Ammon's horn (tissue), 1 donor: ENCODE measurements at regions not wholly inside any gene's neighbourhood (a gene's known extent, or its start where the extent isn't known, plus 50 kb on each side); places are given as distances from the start of the nearest gene placed in this dataset.

ENCODE experiments used
- DNase-seq: peaks from one replicate; pipeline ENCODE4 v3.0.0-alpha.2; 2016; ENCODE audit warnings: low spot score

- DNase-seq, result no peak
Observed at GRCh38 chr2:66802877-66803276, 368.0 kb downstream of the MEIS1 start.

- DNase-seq, result no peak
Observed at GRCh38 chr2:66803726-66804125, 368.8 kb downstream of the MEIS1 start.

DNA sequence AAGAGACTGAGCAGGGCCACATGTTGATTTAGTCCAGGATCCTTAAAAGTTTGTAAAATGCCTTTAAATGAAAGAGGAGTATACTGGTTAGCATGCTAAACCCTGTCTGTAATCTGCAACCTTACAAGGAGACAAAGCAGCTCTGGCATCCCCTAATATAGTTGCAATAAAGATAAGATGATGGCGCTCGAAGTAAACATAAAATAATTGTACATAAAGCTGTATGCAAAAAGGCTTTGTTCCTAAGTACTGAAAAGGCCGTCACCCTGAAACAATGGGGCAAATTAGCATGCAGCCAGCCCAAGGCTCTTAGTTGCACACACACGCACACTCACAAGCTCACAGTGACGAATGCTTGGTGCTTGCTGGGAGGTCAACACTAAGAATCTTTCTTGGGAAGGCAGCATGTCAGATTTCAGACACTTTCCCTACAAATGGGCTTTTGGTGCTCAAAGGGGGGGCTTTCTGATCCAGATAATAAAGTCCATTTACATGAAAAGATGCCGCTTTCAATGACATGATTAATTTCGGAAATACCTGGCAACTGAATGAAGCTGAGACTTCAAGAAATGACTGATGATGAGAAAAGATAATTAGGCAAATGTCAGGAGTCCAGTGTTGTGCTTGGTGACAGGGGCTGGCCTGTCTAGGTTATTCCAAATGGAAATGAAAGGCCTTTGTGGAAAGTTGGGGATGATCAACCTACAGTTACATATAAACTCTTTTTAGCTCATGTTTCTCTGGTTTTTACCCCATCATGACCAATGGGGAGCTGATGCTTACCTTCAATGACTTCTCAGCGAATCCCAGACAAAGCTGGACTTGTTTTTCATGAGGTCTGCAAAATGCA lies 370.3 kb downstream of the MEIS1 start:
- peak; percentile 34 for DNase-seq

- DNase-seq, result no peak
Observed at GRCh38 chr2:66805968-66806367, 371.0 kb downstream of the MEIS1 start.

DNA sequence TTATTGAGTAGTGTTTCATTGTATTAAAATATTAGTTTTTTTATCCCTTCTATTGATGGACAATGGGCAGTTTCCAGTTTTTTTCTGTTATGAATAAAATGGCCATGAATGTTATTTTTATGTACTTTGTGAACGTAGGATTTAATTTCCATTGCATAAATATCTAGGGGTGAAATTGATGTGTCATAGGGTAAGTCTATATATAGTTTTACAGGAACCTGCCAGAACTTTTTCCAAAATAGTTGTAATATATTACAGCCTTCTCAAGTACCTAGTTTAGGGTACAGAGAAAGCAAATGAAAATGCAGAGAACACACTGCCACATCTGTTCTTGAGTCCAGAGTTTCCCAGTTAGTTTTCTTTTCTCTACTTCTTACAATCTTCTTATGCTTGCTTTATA lies 378.6 kb downstream of the MEIS1 start:
- DNase-seq, result no peak

DNA sequence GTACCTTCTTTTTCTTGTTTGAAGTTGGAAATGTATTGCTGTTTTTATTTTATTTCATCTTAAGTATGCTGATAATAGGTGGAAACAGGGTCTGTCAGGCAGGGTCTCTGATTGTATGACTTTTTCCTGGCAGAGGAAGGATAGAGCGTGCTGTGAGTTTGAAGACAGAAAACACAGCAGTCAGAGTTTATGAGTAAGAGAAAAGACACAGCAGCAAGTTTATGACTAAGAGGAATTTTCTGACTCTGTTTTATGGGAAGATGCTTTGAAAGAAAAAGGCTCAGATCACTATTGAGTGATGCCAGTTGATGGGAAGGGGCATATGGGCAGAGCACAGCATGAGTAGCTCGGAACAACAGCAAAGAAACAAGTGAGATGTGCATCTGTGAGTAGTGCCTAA lies 379.1 kb downstream of the MEIS1 start:
- no peak for DNase-seq

GRCh38 chr2:66814916-66815315 lies 380.0 kb downstream of the MEIS1 start:
- DNase-seq, result no peak

GRCh38 chr2:66815886-66816285 lies 381.0 kb downstream of the MEIS1 start:
- no peak for DNase-seq

DNA sequence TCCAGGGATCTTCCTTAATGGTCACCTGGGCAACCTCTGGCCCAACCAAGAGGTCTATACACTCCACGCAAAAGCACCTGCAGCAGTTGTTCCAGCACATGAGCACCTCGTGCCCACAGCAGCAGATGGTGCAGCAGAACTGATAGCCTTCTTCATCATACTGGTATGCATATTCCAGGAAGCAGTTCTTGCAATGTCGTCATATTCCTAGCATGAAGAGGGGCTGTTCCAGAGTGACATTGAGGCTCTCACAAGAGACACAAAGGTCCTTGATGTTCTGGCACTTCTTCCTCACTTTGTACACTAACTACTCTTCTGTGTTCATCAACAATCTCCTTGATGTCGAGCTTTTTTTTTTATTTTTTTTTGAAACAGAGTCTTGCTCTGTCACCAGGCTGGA lies 386.2 kb downstream of the MEIS1 start:
- DNase-seq, result no peak

DNA sequence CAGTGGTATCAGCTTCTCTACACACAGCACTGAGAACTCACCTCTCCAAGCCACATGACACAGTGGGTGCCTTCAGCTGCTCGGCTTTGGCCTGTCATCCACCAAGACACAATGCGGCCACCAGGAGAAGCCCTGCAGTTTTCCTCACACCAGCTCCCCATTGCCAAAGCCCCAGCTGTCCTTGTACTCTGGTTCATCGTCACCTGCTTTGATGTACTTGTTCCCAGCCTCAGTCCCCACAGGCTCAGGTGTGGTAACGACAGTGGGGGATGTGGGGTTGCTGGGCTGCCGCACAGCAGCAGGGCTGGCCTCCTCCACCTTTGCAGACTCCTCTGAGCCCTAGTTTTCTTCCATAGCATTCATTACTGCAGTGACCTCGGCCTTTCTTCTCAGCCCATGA lies 387.3 kb downstream of the MEIS1 start:
- DNase-seq, result no peak

DNA sequence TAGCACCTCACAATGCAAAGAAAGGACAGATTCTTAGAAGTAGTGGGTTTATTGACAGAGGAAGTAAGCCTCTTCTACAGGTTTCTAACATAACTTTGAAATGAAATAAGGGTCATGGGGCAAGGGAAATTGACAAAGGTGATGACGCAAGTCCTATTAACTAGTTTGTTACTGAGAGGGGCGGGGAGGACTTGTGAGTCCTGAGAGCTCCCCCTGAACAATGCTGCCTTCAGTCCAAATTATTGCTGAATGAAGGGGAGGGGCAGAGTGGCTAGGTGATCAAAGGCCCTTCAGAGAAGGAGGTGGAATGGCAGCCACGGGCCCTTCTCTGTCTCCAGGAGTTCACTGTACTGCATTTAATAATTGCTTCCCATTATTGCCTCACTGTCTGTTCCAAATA lies 390.0 kb downstream of the MEIS1 start:
- DNase-seq, result no peak

GRCh38 chr2:66827851-66828250 lies 392.9 kb downstream of the MEIS1 start:
- DNase-seq, result no peak

DNA sequence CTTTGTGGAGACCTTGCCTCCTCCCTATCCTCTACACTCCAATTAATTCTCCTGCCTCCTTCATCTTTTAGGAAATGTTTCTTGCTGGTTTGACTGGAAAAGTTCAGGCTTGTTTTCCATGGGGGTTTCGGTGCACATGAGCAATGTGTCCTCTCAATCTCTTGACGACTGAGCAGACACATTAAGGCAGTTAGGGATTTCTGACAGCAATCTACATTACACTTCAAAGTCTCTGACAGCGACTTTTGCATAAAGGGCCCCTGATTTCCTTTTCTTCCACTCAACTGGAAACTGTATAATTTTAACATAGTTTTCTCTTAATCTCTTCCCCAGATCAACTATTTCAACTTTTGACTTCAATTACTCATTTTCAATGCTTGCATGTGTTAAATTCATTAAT lies 394.0 kb downstream of the MEIS1 start:
- DNase-seq, result no peak

GRCh38 chr2:66830881-66831280 lies 396.0 kb downstream of the MEIS1 start:
- no peak for DNase-seq

DNA sequence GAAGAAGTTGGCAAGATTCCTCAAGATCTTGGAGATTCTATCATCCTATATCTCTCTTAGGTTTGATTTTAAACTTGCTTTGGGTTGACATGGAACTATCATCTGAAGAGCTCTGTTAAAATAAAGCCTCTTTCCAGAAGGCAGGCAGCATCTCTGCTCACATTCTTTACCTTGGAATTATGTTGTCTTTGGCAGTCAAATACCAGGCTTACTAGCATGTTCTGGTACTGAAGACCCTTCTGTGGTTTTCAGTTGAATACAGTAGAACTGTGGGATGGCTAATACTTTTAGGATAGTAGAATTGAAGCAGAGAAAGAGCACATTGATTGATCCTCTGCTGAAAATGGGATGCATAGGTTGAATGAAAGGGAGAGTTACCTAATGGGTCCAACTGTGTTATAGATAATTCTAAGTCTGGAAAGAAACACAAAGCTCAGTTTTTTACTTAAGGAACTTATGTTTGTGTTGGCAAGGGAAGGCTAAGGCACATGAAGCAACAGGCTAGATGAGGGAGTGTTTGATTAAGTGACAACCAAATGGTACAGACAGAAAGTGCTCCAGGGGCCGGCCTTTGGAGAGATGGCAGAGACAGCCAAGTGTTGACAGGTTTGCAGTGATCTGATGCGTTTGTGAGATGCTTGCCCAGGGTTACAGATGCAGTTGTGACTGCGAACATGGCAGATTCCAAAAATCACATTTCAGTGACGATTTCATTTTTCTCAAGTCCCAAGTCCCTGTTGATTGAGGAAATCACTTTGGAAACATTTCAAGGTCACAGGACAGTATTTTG lies 397.9 kb downstream of the MEIS1 start:
- DNase-seq, result no peak

DNA sequence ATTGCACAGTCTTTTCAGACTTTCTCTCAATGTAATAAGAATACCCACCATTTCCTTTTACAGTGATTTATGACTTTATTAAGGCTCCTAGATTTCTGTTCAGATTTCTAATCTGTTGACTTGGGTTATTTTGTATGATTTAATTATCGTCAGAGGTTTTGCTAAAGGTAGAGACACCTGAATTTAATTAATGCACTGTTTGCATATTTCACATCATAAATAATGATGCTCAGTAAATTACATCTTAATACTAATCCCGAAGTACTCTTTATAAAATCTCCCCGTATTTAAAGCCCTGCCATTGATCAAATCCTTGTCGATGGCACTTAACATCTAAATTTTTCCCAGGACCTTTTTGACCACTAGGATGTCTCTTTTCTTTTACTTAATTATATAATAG lies 399.9 kb downstream of the MEIS1 start:
- no peak for DNase-seq

- no peak for DNase-seq
Observed at GRCh38 chr2:66836851-66837250, 401.9 kb downstream of the MEIS1 start.

- DNase-seq, result no peak
Observed at GRCh38 chr2:66839551-66840320, 404.8 kb downstream of the MEIS1 start.

- no peak for DNase-seq
Observed at GRCh38 chr2:66840321-66841002, 405.5 kb downstream of the MEIS1 start.

DNA sequence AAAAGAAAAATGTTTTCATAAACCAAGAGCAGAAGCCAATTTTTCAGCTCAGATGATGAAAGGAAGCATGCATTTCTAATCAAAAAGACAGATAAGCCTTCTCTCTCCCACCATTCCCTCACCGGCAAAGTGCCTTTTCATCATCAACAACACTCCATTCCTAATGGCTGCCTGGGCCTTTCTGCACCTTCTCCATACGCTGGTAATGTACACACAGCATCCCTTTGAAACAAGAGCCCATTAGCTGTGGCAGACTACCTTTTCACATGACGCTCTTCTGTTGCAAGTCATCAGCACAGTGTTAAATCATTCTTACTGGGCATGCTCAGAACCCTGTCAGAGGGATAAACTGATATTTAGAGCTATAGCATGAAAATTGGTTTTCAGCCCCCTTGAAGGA lies 408.9 kb downstream of the MEIS1 start:
- no peak for DNase-seq

GRCh38 chr2:66845307-66845706 lies 410.4 kb downstream of the MEIS1 start:
- no peak for DNase-seq

GRCh38 chr2:66846887-66847286 lies 412.0 kb downstream of the MEIS1 start:
- DNase-seq, result no peak
